ENCODE measurements at regions not wholly inside any gene's neighbourhood (a gene's known extent, or its start where the extent isn't known, plus 50 kb on each side); places are given as distances from the start of the nearest gene placed in this dataset.

DNA sequence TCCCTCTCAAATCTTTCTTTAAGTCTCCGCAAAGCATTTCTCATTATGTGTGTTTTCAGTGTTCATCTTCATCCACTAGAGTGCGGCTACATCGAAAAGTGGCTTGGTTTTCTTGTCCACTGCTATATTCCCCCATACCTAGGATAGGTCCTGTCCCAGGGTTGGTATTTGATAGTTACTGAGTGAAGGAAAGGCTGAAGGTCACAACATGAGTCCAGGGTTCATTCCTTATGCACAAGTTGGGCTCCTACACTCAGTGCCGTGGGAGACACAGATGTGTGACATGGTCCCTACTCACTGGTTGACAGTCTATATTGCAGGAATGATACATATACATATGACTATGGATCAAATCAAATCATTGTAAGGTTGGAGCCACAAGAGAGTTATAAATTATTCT is 55.4 kb upstream of the RELL1 start:
- no peak overlapping the region for H3K27ac ChIP-seq
- no peaks in the 10 kb centered on the region for H3K9me3 ChIP-seq
- intact Hi-C loops (cut with DNase I), result no loop called here
- ATAC-seq, result no peak
- no peaks in the 10 kb centered on the region for H3K4me1 ChIP-seq
- DNase-seq, result no peak
- TF ChIP-seq CTCF (IDR thresholded peaks at IDR 0.05), result no peak
- H3K4me3 ChIP-seq, result no peak overlapping the region
- no peaks in the 10 kb centered on the region for H3K27me3 ChIP-seq (ENCODE audit: low read depth)
- H3K36me3 ChIP-seq, result no peaks in the 10 kb centered on the region

DNA sequence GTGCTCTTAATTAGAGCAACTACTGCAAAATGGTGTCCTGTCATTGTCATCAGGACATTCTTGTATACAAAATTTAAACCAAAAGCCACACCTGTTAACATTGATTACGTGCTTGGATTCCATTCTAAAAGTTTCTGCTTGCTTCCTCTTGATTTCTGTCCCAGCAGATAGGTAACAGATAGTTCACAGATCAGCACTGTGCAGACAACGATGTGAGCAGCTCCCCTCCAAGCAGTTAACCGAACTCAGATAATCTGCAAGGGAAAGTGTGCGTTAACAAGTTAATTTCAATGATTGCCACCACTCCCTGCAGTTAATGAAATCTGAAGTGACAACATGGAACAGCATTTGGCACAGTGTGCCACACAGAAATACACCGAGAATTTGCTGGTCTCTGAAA is 54.4 kb upstream of the RELL1 start:
- TF ChIP-seq CTCF (IDR thresholded peaks at IDR 0.05), result no peak
- no peaks in the 10 kb centered on the region for H3K36me3 ChIP-seq
- no peak for DNase-seq
- no peaks in the 10 kb centered on the region for H3K9me3 ChIP-seq
- ATAC-seq, result no peak
- no peak overlapping the region for H3K27ac ChIP-seq
- no peak overlapping the region for H3K4me3 ChIP-seq
- intact Hi-C loops (cut with DNase I), result no loop called here
- H3K27me3 ChIP-seq (ENCODE audit: low read depth), result no peaks in the 10 kb centered on the region
- no peaks in the 10 kb centered on the region for H3K4me1 ChIP-seq

DNA sequence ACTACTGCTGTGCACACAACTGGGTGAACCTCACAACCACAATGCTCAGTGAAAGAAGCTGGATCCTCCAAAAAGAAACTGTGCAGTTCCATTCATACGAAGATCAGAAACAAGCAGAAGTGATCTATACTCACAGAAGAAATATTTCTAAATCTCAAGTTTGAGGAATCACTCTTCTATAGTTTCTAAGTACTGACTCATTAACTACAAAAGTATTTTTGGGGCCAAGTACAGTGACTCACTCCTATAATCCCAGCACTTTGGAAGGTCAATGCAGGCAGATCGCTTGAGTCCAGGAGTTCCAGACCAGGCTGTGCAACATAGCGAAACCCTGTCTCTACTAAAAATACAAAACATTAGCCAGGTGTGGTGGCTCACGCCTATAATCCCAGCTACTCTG is 51.3 kb upstream of the RELL1 start:
- Histone ChIP-seq H3K27ac (no peak overlapping the region), H3K27me3 (ENCODE audit: low read depth) (no peaks in the 10 kb centered on the region), H3K9me3 (no peaks in the 10 kb centered on the region), H3K4me1 (no peaks in the 10 kb centered on the region), H3K36me3 (no peaks in the 10 kb centered on the region), H3K4me3 (no peak overlapping the region)
- ATAC-seq, result no peak
- no peak for TF ChIP-seq CTCF (IDR thresholded peaks at IDR 0.05)
- no peak for DNase-seq
- intact Hi-C loops (cut with DNase I), result no loop called here
